ENCODE measurements at regions not wholly inside any gene's neighbourhood (a gene's known extent, or its start where the extent isn't known, plus 50 kb on each side); places are given as distances from the start of the nearest gene placed in this dataset.

GRCh38 chr18:24741321-24741720 lies 280.9 kb downstream of the HRH4 start:
- no peak for DNase-seq

GRCh38 chr18:24741965-24742724 lies 281.7 kb downstream of the HRH4 start:
- DNase-seq = no peak

- no peak for DNase-seq
Observed at GRCh38 chr18:24754583-24755253, 294.3 kb downstream of the HRH4 start.

- no peak for DNase-seq
Observed at GRCh38 chr18:24756385-24756784, 295.9 kb downstream of the HRH4 start.

- no peak for DNase-seq
Observed at GRCh38 chr18:24757134-24757533, 296.7 kb downstream of the HRH4 start.

GRCh38 chr18:24761765-24762164 lies 301.3 kb downstream of the HRH4 start:
- no peak for DNase-seq

GRCh38 chr18:24762511-24762910 lies 302.1 kb downstream of the HRH4 start:
- DNase-seq = no peak

GRCh38 chr18:24763765-24764513 lies 303.5 kb downstream of the HRH4 start:
- no peak for DNase-seq

- DNase-seq = no peak
Observed at GRCh38 chr18:24764766-24765165, 304.3 kb downstream of the HRH4 start.

- DNase-seq = no peak
Observed at GRCh38 chr18:24766376-24766775, 305.9 kb downstream of the HRH4 start.

GRCh38 chr18:24770311-24771024 lies 310.0 kb downstream of the HRH4 start:
- no peak for DNase-seq

- DNase-seq = no peak
Observed at GRCh38 chr18:24771300-24771699, 310.9 kb downstream of the HRH4 start.

GRCh38 chr18:24773101-24773500 lies 312.7 kb downstream of the HRH4 start:
- DNase-seq = no peak

GRCh38 chr18:24776019-24776418 lies 315.6 kb downstream of the HRH4 start:
- DNase-seq = no peak

- no peak for DNase-seq
Observed at GRCh38 chr18:24778810-24779418, 318.5 kb downstream of the HRH4 start.

GRCh38 chr18:24782566-24782965 lies 322.1 kb downstream of the HRH4 start:
- no peak for DNase-seq

GRCh38 chr18:24785019-24785418 lies 324.6 kb downstream of the HRH4 start:
- DNase-seq = no peak

- DNase-seq = no peak
Observed at GRCh38 chr18:24786027-24786426, 325.6 kb downstream of the HRH4 start.

GRCh38 chr18:24790347-24790746 lies 329.9 kb downstream of the HRH4 start:
- no peak for DNase-seq

- no peak for DNase-seq
Observed at GRCh38 chr18:24791751-24792545, 331.5 kb downstream of the HRH4 start.

- DNase-seq = no peak
Observed at GRCh38 chr18:24793742-24794141, 333.3 kb downstream of the HRH4 start.

- DNase-seq = no peak
Observed at GRCh38 chr18:24795129-24795528, 334.7 kb downstream of the HRH4 start.
